NCI-H2196 (cell line): ENCODE measurements at regions not wholly inside any gene's neighbourhood (a gene's known extent, or its start where the extent isn't known, plus 50 kb on each side); places are given as distances from the start of the nearest gene placed in this dataset.

Experiments used
- DNase-seq: peaks from one replicate; lab custom pipeline; 2025; ENCODE audit not compliant: unreplicated experiment; lab: John Stamatoyannopoulos, UW

DNA sequence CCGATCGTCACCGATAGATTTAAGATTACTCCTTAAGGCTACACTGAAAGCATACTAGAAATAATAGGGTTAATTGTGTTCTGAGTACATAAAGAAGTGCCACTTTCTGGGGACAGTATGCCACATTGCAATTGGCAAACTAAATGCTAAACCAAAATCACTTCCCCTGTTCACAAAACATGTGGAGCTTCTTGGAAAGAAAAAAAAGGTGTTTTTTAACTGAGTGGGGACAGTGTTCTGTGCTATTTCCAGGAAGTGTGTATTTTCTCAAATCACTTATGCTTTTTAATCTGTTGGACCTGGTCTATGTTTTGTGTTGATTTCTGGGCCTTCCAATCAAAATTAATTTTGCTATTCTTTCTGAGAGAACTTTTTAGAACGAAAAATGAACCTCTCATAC is 149.3 kb upstream of the MPDZ start:
- DNase-seq: no peak

DNA sequence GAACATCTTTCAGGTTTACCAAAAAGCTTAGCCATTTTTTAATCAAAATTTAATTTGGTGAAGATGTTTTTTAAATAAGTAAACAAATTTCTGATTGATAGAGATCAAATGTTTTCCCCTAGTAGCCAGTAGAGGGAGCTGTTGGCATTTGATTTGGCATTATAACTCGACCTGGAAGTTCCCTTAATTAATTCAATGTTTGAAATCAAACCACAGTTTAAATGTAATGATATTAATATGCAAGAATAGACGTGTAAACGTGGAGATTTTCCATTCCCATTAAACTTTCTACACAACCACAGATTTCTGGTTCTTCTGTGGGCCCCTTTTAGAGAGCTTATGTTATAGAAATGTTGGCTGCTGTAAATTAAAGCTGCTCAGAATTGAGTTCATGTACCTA is 148.1 kb upstream of the MPDZ start:
- DNase-seq: peak; percentile 84

DNA sequence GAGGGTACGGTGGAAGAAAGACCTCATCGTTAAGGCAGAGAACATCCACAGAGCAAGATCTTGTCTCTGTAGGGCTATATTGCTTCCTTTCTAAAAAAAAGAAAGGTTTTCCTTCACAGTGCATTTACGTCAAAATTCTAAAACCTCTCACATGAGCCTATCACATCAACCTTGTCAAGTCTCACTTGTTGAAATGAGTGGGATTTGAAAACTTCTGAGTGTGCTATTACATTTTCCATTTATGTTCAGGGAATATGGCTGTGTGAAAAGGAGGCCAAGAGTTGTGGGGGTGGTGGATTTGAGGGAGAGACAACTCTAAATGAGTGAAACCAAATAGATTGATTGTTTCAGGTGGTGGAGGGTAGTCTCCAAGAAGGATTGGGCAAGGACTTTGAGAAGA is 147.1 kb upstream of the MPDZ start:
- DNase-seq: no peak

DNA sequence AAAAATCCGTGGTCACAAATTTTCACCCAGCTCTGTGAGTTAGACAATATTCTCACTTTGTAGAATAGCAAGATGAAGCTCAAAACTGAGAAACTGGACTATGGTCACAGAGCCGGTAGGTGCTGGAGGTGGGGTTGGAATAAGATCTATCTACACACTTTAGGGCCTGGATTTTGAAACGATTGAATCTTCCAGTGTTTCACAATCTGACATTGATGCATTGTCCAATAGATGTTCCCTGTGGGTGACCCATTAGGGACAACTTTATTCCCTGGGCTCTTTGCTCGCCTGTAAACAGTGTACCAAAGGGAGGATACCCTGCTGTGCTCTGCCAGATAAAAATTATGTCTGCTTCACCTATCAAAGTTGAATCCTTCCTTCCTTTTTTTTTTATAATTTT is 145.4 kb upstream of the MPDZ start:
- no peak for DNase-seq

DNA sequence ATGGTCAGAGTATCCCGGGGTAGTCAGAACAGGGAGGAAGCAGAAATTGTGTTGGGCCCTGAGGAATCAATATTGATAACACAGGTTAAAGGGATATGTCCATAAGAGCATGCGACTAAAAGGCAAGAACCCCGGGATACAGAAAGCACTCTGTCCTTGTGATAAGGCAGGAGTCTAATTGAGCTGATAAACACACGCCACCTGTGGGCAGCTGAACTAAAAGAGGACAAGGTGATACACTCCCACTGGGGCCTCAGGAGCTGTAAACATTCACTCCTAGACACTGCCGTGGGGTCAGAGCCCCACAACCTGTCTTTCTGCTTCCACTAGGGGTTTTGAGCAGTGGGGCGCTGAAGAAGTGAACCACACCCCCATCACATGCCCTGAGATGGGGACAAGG is 144.7 kb upstream of the MPDZ start:
- DNase-seq: no peak

DNA sequence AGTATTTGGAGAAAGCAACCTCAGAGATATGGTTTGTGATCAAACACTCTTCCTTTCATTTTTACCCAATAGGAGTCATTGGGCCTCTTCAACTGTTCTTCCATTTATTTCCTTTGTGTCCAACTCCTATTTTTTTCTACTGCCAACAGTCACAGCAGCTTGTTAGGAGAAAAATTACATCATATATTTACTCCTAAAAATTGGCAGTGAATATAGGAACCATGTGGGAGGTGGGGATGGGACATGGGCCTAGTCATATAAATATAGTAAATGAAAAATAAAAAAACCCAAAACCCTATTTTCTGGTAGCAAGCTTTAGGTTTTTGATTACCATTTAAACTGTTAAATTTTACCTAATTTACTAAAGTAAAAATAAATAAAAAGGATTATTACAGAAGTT is 134.9 kb upstream of the MPDZ start:
- no peak for DNase-seq

DNA sequence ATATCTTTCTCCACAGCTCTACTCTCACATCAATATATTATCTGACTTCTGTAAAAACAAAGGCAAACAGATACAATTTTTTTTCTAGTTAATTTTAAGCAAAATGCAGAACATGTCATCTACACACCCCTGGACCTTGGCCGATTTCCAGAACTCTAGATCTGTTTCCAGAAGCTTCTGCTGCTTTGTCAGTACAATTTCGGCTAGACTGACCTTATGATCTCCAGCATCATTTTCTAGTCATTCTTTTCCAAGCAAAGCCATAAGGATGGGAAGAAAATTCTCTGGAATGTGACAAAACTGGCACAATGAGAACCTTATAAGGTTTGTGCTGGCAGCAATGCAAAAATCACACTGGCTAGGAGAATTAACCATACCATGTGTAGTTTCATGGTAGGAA is 132.8 kb upstream of the MPDZ start:
- DNase-seq: no peak

DNA sequence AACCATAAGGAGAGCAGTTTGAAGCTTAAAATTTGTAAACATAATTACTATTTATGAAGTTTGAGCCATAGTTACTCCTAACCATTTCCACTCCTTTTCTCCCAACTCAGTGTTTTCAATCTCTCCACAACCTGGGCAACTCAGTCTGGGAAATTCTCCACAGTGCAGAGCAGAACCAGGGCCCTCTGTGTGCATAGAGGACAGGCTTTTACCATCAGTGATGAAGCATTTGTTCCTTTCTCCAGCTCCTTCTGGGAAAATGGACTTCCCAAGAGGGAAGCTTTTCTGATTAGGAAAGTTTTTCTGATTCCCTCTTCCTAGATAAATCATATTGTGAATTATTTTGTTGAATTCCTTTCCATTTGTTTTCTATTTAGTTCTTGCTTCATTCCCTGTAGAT is 132.3 kb upstream of the MPDZ start:
- DNase-seq: no peak

DNA sequence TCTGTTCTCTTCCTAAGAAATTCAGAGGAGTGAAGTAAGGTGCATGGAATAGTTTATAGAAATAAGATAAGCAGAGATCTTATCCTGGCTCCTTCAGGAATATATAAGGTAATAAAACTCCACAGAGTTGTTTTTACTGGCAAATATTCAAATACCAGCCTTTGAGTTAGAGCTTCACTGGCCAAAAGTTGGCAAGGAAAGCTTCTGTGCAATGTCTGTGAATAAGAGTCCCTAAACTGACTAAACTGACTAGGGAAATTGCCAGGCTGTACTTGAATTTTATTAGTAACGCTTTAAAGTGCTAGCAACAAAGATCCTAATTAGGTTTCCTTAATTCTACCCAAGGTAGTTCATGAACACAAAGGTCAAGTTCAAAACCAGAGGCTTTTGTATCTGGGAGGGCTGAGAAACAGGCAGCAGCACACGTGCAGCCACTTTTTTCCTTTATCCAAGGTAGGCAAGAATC is 131.1 kb upstream of the MPDZ start:
- peak; percentile 82 for DNase-seq

DNA sequence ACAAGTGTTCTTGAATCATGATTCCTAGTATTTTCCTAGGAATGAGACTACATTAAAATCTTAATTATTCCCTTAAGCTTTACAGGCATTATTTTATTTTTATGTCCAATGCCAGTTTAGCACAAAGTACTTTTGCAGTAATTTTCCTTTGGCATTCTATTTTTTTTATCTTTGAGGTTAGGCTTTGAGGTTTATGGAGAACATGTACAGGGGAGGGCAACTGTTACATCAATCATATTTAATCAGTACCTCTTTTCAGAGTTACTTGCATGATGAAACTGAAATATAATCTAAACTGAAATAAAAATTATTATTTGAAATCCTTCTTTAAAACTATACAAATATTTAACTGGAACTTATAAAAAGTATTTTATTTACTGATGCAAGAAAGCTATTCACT is 118.2 kb upstream of the MPDZ start:
- DNase-seq: no peak

DNA sequence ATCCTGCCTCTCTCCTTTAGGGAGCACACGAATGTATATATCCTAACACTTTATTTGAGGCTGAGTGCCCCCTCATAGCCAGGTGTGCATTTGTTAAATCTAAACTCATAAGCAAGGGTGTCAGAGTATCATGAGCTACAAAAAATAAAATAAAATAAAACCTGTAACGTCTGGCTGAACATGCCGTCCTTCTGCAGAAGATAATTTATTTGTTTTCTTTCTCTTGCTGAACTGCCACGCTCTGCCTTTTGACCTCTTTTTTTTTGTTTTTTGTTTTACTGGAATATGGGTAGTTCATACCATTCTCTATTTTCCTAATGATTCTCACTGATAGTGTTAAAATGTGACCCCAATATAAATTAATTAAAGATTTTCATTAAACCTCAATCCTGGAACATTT is 117.7 kb upstream of the MPDZ start:
- no peak for DNase-seq

DNA sequence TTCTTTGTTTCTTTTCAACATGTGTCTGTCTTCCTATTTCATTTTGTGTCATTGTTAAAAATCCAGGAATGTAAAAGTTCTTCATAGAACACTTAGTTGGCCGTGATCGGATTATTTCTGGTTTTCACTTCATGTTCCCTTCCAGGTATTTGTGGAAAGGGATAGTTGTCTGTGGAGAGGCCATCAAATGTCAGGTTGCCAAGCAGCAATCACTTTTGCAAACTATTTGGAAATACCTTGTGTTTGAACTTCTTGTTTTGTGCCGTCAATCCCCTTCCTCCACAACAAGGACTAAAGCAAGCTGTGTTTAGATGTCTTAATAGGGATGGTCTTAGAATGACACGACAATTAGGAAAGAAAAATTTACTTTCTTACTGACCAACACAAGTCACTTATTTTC is 116.9 kb upstream of the MPDZ start:
- DNase-seq: no peak

DNA sequence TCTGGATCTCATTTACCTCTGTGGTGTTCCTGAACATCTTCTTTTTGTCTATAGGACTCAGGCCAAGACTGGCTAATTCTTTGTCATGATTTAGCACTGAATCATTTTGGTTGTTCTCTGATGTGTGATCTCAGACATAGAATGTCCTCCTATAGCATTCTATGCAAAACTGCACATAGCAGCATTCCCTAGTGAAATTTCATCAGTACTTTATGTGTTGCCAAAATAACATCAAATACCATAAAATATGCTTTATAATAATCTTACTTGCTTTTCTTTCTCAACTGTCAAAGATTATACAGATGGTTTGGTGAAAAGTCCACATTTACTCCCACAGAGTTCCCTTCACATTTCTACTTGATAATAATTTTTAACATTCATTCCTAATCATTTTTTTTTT is 115.7 kb upstream of the MPDZ start:
- no peak for DNase-seq

DNA sequence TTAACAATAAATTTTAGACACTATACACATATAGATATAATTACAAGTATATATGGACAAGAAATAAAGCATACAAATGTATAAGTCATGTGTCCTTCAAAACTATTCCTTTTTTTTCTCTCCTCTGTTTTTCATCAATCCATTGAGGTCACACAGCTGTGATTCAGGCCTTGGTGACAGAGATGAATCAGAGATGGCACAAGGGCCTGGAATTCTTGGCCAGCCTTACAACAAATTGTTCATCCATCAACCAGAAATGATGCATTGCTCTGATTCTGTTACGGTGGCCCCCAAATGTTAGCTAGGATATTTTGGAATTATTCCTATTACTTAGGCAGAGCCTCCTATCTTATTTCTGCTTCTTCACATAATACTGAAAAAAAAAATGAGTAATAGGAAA is 108.7 kb upstream of the MPDZ start:
- no peak for DNase-seq

DNA sequence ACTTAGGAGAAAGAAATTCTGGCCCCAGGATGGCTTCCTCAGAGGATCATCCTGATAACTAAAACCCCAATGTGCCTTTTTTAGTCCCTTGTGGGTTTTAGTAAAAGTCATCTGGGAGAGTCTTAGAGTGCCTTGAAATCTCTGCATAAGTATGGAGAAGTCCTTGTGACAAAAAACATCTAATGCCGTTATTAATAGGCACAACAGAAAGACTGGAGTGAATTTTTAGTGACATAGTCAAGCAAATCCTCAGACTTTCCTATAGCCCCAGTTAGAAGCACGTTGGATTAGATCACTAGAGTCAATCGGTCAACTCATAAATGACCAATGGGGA is 108.2 kb upstream of the MPDZ start:
- no peak for DNase-seq

DNA sequence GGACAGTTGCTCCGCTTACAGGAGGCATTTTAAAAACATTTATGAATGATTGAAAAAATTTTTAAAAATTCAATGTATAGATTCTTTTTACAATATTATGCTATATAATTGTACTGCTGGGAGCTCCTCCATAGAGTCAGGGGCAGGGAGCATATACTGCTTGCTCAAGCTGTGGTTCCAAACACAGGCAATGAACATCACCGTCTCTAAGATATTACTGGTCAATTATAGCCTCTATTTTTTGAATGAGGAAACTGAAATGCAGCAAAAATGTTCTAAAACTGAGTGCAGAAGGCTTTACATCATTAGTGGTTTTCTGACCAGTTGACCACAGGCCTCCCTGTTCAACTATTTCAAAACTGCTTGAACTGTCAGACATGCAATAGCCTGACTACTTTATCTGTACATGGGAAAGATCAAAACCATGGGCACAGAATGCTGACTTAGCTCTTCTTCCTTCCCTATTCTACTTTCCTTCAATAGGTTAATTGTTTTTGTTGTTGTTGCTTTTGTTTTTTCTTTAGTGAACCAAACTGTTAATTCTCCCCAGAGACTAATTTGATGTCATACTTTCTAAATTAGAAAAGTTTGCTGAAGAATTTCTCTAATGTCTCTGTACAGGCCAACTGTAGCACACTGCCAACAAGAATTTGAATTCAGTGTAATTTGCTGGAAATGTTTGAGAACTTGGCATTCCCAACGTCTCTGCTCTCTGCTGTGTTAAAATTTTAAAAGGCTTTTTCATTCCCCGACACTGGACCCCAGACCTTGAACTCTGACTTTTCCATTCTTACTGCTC is 107.6 kb upstream of the MPDZ start:
- DNase-seq: no peak

DNA sequence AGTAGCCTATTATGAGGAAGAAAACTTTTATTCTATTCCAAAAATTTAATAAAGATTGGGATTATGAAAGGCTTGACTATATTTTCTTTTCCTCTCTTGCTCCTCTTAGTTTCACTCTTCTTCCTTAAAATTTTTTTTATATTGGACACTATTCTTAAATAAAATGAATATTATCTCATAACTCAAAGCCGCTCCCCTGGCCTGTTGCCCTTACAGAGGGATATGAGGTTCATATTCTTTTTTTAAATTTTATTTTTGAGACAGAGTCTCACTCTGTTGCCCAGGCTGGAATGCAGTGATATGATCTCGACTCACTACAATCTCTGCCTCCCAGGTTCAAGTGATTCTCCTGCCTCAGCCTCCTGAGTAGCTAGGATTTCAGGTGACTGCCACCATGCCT is 106.8 kb upstream of the MPDZ start:
- DNase-seq: no peak

DNA sequence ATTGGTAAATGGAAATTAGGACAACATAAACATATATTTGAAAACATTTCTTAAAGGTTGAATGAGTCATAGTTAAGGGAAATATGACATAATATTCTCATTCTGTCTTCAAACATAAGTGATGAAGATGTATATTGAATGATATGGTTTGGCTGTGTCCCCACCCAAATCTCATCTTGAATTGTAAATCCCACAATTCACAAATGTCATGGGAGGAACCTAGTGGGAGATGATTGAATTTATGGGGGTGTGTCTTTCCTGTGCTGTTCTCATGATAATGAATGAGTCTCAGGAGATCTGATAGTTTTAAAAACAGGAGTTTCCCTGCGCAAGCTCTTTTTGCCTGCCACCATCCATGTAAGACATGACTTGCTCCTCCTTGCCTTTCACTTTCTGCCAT is 104.4 kb upstream of the MPDZ start:
- no peak for DNase-seq

DNA sequence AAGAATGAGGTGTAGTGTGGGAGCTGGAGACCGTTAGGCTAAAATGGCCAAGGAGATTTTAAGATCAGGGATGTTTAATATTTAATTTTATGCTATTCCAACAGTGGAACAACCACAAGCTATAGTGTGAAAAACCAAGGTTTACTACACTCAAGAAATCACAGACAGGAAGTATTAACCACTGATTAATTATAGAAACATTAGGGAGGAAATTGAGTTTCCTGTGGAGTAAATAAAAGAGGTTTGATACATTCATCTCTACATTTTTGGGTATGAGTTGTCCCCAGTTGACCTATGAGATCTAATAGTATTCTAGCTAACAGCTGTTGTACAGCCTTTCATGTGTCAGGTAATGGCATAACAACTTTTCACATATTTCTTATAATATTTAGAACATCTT is 103.7 kb upstream of the MPDZ start:
- no peak for DNase-seq

DNA sequence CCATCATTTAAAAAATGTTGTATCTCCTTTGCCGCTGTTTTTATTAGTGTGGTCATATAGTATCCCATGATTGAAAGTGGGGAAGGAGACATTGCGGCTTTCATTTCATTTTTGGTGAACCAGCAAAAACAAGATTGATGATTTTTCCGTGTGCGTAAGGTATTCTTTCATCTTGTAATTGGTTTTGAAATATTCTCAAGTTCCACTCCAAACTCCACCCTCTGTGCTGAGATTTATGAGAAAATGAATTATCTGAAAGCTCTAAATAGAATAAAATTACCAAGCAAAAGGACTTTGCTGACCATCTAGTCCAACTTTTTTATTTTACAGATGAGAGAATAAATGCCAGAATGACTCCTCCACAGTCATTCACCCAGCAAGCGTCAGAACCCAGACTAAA is 103.1 kb upstream of the MPDZ start:
- DNase-seq: no peak

DNA sequence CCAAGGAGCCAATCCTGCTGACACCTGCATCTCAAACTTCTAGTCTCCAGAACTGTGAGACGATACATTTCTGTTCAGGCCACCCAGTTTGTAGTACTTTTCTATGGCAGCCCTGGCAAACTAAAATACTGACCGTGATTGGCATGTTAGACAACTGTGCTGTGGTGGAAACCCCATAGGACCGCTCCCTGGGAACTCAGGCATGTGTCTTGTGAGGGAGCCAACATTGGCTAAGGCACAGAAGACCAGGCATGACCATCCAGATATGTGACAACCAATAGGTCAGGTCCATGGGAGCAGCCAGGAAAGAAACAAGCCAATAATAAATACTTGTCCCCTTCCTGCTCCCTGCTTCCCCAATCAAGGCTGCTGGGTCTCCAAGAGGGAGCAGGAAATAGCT is 101.4 kb upstream of the MPDZ start:
- DNase-seq: no peak

DNA sequence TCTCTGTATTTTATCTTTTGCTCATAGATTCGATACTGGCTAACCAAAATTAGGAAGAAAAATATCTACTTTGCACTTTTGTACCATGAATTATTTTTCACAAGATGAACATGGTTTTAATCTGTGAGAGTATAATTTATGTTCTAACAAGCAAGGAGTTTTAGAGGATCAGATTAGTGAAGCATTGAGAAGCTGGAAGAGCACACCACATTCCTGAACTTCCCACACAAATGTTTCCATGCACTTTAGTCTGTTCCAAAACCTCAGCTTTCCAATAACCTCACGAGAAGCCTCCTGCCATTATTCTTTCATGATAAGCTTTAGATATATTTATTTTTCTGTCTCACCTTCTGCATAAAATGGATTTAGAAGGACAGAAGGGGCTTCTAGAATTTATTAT is 98.7 kb upstream of the MPDZ start:
- no peak for DNase-seq

DNA sequence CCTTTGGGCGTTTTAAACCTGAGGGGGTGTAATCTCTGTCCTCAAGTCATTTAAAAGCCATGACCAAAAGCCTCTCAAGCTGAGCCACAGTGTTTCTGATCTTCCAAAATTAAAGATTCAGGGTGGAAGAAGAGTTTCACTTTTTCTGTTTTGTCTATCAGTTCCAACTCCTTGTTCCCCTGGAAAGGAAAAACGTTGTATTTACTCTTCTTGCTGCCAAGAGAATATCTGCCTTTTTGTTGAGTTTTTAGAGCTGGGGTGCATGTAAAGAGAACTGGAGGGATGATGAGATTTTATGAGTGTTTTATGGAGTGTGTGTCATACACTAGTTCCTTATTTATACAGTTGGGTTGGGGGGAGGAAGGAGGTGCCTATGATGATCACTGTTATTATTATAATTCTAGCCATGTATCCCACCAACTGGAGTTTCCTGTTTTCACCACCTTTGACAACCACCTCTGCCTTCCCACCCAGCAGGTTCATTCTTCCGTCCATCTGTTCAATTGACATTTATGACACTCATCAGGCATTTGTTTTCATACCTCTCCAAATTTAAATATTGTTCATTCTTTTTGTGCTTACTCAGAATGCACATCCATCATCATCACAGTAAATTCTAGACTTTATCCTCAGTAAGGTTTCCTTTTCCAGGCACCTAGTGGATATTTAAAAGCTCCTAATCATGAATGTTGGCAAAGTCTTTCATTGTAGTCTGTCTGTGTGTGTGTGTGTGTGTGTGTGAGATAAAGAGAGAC is 97.9 kb upstream of the MPDZ start:
- DNase-seq: no peak
